Stimulated activated CD4-positive, alpha-beta T cell treated with anti-CD3 and anti-CD28 coated beads, Interleukin-12 subunit alpha, Interleukin-12 subunit beta, amount 100 ng/mL, for 24 hours (primary cell): ENCODE measurements at regions not wholly inside any gene's neighbourhood (a gene's known extent, or its start where the extent isn't known, plus 50 kb on each side); places are given as distances from the start of the nearest gene placed in this dataset.
"Not testable (repeated sequence)": the region's sequence is repeated elsewhere in the genome, so short reads cannot be mapped to it uniquely, and the experiment has no call there.

Source experiments
- DNase-seq, 2 experiments: peaks; one replicate each; pipeline ENCODE4 v3.0.0-alpha.2; 2020; ENCODE audit warnings: low read depth in 2 of 2

DNA sequence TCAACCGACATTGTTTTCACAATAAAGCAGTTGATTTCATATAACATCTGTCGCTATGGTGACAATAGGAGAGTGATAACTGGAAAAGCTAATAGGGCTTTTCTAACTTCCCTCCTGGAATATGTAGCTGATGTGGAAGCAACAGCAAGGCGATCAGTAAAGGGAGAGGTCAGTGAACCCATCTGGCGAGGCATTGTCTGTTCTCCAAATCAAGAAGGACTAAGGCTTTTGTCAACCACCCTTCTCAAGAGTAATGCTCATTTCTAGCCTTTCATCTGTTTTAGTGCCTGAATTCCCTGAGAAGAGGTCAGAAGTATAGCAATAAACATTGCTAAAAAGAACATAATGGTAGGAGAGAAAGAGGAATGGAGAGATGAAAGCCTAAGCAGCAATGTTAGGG, 201.3 kb downstream of the AKAP7 start:
- DNase-seq = no peak

DNA sequence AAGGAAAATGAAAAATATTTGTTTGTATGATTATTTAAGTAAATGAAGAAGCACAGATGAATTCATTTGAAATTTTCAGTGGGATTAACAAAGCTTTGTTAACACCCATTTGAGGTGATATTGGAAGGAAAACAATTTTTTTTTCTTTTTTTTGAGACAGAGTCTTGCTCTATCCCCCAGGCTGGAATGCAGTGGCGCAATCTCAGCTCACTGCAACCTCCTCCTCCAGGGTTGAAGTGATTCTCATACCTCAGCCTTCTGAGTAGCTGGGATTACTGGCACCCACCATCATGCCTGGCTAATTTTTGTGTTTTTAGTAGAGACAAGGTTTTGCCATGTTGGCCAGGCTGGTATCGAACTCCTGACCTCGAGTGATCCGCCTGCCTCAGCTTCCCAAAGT, 211.6 kb downstream of the AKAP7 start:
- DNase-seq = not testable (repeated sequence)

GRCh38 chr6:131348572-131348971, 213.3 kb downstream of the AKAP7 start:
- DNase-seq = no peak

GRCh38 chr6:131349199-131349598, 213.9 kb downstream of the AKAP7 start:
- DNase-seq = no peak

- no peak for DNase-seq
These were observed 217.8 kb downstream of the AKAP7 start for GRCh38 chr6:131353106-131353505.

GRCh38 chr6:131353876-131354275, 218.6 kb downstream of the AKAP7 start:
- no peak for DNase-seq

DNA sequence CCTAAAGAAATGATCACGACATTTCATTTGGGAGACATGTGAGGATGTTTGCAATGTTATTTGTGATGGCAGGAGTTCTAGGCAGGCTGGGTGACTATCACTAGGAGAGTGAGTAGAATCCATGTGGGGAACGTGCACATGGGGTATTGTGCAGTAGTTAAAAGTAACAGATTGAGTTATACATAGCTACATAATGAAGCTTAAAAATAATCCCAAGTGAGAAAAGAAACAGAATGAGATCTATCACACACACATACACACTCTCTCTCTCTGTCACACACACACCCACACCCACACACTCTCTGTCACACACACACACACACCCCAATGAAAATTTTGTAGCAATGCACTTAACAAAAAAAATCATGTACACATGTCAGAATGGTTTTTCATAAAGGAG, 218.7 kb upstream of the ARG1 start:
- DNase-seq = no peak

DNA sequence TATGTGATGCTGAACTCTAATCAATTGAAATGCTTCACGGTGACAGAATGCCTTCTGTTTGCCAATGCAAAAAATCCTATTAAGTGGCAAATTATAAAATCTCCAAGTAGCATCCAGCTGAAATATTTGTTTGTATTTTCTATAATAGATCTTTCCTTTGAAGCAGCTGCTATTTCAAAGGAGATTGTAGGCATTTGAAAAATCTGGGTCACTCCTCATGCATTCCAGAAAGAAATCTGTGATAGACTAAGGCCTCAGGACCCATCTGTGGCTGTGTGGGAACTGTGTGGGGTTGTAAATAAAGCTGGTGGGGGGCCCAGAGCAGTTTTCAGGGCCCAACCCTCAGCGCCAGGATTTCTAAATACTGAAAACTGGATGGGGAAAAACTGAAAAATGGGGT, 216.9 kb upstream of the ARG1 start:
- no peak for DNase-seq

DNA sequence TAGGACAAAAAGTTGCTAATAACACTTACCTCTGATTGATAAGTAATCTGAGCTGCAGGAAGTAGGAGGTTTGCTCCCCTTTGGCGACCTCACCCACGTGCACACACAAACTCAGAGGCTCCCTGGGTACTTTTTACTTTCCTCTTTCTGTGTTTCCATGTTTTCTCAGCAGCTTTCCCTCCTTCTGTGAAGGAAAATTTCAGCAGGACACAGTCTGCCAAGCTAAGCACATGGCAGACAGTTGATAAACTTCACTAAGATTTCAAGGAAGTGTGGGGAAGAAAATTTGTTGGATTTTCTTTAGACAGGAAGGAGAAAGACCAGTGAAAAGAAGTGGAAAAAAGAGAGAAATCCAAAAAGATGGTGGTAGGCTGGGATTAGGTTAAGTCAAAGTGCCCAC, 215.5 kb upstream of the ARG1 start:
- DNase-seq = no peak

DNA sequence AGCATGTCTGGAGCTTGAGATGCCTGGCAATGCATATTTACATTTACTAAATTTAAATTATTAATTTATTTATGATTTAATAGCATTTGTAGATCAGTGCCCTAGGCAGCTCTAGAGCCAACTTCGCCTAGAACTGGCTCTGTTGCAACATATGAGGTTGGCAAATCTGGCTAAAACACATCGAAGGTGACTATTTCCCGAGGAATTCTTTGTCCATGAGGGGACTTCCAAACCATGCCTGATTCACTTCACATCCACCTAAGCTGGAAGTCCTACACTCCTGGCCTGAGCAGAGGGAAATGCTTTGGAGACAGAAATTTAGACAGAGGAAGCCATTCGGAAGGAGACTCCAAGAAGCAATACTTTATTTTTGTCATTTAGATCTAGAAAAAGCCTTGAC, 211.0 kb upstream of the ARG1 start:
- no peak for DNase-seq

DNA sequence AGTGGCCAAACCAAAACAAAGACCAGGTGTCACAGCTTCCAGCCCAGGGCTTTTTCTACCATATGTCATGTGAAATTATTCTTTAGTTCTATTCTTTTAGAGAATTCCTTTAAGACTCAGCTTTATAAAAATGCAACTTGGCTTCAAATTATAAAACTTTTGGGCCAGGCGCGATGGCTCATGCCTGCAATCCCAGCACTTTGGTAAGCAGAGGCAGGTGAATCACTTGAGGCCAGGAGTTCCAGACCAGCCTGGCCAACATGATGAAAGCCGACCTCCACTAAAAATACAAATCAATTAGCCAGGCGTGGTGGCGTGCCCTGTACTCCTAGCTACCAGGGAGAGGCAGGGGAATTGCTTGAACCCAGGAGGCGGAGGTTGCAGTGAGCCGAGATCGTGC, 210.3 kb upstream of the ARG1 start:
- DNase-seq = no peak

GRCh38 chr6:131363947-131364834, 208.8 kb upstream of the ARG1 start:
- DNase-seq = no peak

GRCh38 chr6:131366223-131366622, 206.8 kb upstream of the ARG1 start:
- DNase-seq = no peak

DNA sequence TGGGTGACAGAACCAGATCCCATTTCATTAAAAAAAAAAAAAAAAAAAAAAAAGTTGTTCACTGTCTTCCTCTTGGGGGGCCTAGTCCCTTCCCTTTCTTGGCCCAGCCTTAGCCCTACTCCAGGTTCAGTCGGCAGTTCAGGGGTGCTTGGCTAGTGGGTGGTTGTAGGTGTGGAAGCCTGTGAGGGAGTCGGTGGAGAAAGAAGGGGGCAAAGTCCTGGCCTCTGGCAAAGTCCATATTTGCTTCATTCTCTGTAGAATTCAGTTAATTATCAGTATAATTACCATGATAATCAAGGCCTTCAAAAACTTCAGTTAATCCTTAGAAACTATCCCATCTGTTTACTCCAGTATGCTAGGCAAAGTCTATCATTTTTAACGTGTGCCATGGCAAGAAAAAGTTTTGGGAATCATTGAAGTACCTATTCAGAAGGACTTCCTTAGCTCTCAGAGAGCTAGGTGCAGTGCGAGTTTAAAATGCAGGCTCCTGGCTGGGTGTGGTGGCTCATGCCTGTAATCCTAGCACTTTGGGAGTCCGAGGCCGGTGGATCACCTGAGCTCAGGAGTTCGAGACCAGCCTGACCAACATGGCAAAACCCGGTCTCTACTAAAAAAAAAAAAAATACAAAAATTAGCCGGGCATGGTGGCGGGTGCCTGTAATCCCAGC, 205.7 kb upstream of the ARG1 start:
- DNase-seq = no peak

- DNase-seq = no peak
These were observed 204.7 kb upstream of the ARG1 start for GRCh38 chr6:131368198-131368911.

- DNase-seq = no peak
These were observed 200.5 kb upstream of the ARG1 start for GRCh38 chr6:131372535-131372934.

DNA sequence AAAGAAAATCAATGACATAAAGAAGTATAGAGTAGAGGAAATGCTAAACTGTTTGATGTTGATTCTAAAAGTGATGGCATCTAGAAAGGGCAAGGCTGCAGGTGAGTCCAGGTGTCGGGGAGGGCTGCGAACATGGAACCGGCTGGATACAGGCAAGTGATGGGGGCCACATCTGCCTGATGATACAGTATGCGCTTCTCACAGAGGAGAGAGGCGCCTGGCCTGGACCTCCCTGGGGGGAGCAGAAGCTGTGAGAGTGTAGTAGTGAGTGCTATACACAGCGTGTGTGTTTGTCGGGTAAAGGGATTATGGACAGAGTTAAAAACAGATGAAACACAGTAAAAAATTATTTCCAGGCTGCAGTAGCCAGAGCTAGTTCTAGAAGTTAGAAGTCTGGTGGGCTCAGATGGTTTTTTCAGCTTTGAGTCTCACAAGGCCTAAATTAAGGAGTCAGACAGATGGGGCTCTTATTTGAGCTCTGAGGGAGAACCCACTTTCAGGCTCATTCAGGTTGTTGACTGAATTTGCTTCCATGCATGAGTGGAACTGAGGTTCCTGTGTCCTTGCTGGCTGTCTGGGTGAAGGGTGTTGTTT, 195.8 kb upstream of the ARG1 start:
- no peak for DNase-seq

DNA sequence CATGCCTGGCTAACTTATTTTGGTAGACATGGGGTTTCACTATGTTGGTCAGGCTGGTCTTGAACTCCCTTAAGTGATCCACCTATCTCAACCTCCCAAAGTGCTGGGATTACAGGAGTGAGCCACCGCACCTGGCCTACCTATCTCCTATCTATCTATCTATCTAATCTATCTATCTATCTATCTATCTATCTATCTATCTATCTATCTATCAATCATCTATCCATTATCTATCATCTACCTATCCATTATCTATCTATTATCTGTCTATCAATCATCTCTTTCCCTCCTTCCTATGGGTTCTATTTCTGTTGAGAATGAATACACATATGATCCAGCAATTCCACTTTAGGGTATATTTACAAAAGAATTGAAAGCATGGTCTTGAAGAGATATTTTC, 194.2 kb upstream of the ARG1 start:
- DNase-seq = no peak

GRCh38 chr6:131379948-131380347, 193.1 kb upstream of the ARG1 start:
- no peak for DNase-seq

- no peak for DNase-seq
These were observed 191.8 kb upstream of the ARG1 start for GRCh38 chr6:131381052-131381708.

- DNase-seq = no peak
These were observed 191.3 kb upstream of the ARG1 start for GRCh38 chr6:131381709-131382093.

- DNase-seq = no peak
These were observed 190.4 kb upstream of the ARG1 start for GRCh38 chr6:131382631-131383030.
